HCT116 (cell line): ENCODE measurements at regions not wholly inside any gene's neighbourhood (a gene's known extent, or its start where the extent isn't known, plus 50 kb on each side); places are given as distances from the start of the nearest gene placed in this dataset.

Experiments
- CEBPB ChIP-seq: IDR thresholded peaks from 2 replicates; pipeline ENCODE4 v1.6.1; 2012; ENCODE audit warnings: low read depth
- ELF1 ChIP-seq: IDR thresholded peaks from 2 replicates; pipeline ENCODE4 v1.6.1; 2012; ENCODE audit warnings: low read depth, borderline replicate concordance
- EZH2 ChIP-seq: fragments of 200-600 bp; sonication (generic); IDR thresholded peaks from 2 replicates; pipeline ENCODE4 v1.6.1; 2017; ENCODE audit warnings: antibody characterized with exemption, mixed run types
- POLR2A ChIP-seq: IDR thresholded peaks from 2 replicates; pipeline ENCODE4 v1.7.0; 2011; ENCODE audit warnings: borderline replicate concordance; ENCODE audit not compliant: insufficient read depth, insufficient read length; ENCODE audit errors: extremely low read depth
- SRF ChIP-seq: IDR thresholded peaks from 2 replicates; pipeline ENCODE4 v1.6.1; 2012; ENCODE audit warnings: low read depth
- YY1 ChIP-seq: IDR thresholded peaks from 2 replicates; pipeline ENCODE4 v1.6.1; 2011; ENCODE audit warnings: low read length, low read depth, moderate library complexity, mild to moderate bottlenecking; ENCODE audit not compliant: insufficient replicate concordance; ENCODE audit errors: extremely low read depth
- TF ChIP-seq, protein P1 (sequence below), 3 experiments: fragments of 200-600 bp in 1 of 3; sonication (generic) in 1 of 3; IDR thresholded peaks in 2 of 3; conservative IDR thresholded peaks in 1 of 3; 2 replicates each; pipeline ENCODE4 v1.5.1; 2012 to 2017; ENCODE audit warnings: low read depth in 2 of 3, low read length in 2 of 3, antibody characterized with exemption in 1 of 3, borderline replicate concordance in 1 of 3, control low read depth in 1 of 3, mild to moderate bottlenecking in 1 of 3, mixed read lengths in 1 of 3, mixed run types in 1 of 3, moderate library complexity in 1 of 3; ENCODE audit not compliant: insufficient read depth in 1 of 3
- TF ChIP-seq, protein P2 (sequence below): IDR thresholded peaks from 2 replicates; pipeline ENCODE4 v1.6.1; 2011; ENCODE audit warnings: mild to moderate bottlenecking, low read length, moderate library complexity; ENCODE audit not compliant: insufficient replicate concordance; ENCODE audit errors: extremely low read depth
- TF ChIP-seq, protein P3 (sequence below): IDR thresholded peaks from 2 replicates; pipeline ENCODE4 v1.6.1; 2012

DNA sequence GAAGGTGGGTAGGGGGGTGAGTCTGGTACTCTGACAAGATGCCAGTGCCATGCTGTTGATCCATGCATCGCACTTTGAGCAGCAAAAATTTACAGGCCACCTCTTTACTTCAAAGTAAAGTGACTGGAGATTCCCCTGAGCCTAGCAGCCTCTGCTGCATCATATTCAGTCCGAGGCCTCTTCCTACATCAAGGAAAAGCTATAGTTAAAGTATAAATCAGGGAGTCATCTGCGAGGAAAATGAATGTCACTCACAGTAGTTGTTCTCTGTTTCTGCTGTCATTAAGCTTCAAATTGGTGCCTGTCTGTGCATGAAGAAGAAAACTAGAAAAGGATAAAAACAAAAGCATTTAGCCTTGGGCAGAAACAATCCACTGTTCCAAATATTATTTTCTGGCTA lies 706.2 kb downstream of the TBL1XR1 start:
- TF ChIP-seq, protein P1, sequence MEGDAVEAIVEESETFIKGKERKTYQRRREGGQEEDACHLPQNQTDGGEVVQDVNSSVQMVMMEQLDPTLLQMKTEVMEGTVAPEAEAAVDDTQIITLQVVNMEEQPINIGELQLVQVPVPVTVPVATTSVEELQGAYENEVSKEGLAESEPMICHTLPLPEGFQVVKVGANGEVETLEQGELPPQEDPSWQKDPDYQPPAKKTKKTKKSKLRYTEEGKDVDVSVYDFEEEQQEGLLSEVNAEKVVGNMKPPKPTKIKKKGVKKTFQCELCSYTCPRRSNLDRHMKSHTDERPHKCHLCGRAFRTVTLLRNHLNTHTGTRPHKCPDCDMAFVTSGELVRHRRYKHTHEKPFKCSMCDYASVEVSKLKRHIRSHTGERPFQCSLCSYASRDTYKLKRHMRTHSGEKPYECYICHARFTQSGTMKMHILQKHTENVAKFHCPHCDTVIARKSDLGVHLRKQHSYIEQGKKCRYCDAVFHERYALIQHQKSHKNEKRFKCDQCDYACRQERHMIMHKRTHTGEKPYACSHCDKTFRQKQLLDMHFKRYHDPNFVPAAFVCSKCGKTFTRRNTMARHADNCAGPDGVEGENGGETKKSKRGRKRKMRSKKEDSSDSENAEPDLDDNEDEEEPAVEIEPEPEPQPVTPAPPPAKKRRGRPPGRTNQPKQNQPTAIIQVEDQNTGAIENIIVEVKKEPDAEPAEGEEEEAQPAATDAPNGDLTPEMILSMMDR (IDR thresholded peaks at IDR 0.05 in 2 of 3, conservative IDR thresholded peaks at IDR 0.05 in 1 of 3; ENCODE audit: borderline replicate concordance in 1 of 3, insufficient read depth in 1 of 3, low read depth in 2 of 3, low read length in 2 of 3), result no peak
- no peak for TF ChIP-seq EZH2
- TF ChIP-seq, protein P2, sequence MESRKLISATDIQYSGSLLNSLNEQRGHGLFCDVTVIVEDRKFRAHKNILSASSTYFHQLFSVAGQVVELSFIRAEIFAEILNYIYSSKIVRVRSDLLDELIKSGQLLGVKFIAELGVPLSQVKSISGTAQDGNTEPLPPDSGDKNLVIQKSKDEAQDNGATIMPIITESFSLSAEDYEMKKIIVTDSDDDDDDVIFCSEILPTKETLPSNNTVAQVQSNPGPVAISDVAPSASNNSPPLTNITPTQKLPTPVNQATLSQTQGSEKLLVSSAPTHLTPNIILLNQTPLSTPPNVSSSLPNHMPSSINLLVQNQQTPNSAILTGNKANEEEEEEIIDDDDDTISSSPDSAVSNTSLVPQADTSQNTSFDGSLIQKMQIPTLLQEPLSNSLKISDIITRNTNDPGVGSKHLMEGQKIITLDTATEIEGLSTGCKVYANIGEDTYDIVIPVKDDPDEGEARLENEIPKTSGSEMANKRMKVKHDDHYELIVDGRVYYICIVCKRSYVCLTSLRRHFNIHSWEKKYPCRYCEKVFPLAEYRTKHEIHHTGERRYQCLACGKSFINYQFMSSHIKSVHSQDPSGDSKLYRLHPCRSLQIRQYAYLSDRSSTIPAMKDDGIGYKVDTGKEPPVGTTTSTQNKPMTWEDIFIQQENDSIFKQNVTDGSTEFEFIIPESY, result no peak
- TF ChIP-seq SRF, result no peak
- no peak for TF ChIP-seq YY1
- TF ChIP-seq ELF1, result no peak
- TF ChIP-seq POLR2A, result no peak
- no peak for TF ChIP-seq CEBPB
- TF ChIP-seq, protein P3, sequence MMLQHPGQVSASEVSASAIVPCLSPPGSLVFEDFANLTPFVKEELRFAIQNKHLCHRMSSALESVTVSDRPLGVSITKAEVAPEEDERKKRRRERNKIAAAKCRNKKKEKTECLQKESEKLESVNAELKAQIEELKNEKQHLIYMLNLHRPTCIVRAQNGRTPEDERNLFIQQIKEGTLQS, result no peak
